Activated CD8-positive, alpha-beta T cell treated with anti-CD3 and anti-CD28 coated beads for 36 hours (primary cell): ENCODE measurements at regions not wholly inside any gene's neighbourhood (a gene's known extent, or its start where the extent isn't known, plus 50 kb on each side); places are given as distances from the start of the nearest gene placed in this dataset.

Experiments used
- ATAC-seq: fragments of 200-7000 bp; cut with Tn5 transposase; one replicate; pipeline ENCODE4 v1.10.0; 2021; ENCODE audit warnings: mild to moderate bottlenecking, moderate library complexity
- CTCF ChIA-PET: fragments of 350-600 bp; sonication (Branson Sonifier 250); formaldehyde crosslinking; loops from one replicate; lab custom pipeline; 2021; ENCODE audit warnings: antibody characterized with exemption; lab: Charles Lee
- POLR2A ChIA-PET: fragments of 350-600 bp; sonication (Branson Sonifier 250); formaldehyde crosslinking; loops from one replicate; lab custom pipeline; 2021; ENCODE audit warnings: antibody characterized with exemption; lab: Charles Lee
- DNase-seq: peaks from one replicate; pipeline ENCODE4 v3.0.0-alpha.2; 2020
- H3K27ac Mint-ChIP-seq: one replicate; pipeline ENCODE4 v1.8.0; 2021; ENCODE audit warnings: mild to moderate bottlenecking, mixed read lengths
- H3K27me3 Mint-ChIP-seq: one replicate; pipeline ENCODE4 v1.8.0; 2021; ENCODE audit warnings: mixed read lengths
- H3K36me3 Mint-ChIP-seq: one replicate; pipeline ENCODE4 v1.8.0; 2021; ENCODE audit warnings: low read depth, mixed read lengths
- H3K4me1 Mint-ChIP-seq: one replicate; pipeline ENCODE4 v1.8.0; 2021; ENCODE audit warnings: low read depth, mixed read lengths
- H3K4me3 Mint-ChIP-seq: one replicate; pipeline ENCODE4 v1.8.0; 2021; ENCODE audit warnings: mild to moderate bottlenecking, moderate library complexity, mixed read lengths
- H3K9me3 Mint-ChIP-seq: one replicate; pipeline ENCODE4 v1.8.0; 2021; ENCODE audit warnings: mixed read lengths
- intact Hi-C: fragments of 100-400 bp; cut with micrococcal nuclease; formaldehyde crosslinking; loops from one replicate; pipeline ENCODE4 v1.10.0; 2022
- TF ChIP-seq, protein P1 (sequence below): fragments of 200-600 bp; IDR thresholded peaks from one replicate; pipeline ENCODE4 v1.8.0; 2022; ENCODE audit warnings: antibody characterized with exemption, mild to moderate bottlenecking

DNA sequence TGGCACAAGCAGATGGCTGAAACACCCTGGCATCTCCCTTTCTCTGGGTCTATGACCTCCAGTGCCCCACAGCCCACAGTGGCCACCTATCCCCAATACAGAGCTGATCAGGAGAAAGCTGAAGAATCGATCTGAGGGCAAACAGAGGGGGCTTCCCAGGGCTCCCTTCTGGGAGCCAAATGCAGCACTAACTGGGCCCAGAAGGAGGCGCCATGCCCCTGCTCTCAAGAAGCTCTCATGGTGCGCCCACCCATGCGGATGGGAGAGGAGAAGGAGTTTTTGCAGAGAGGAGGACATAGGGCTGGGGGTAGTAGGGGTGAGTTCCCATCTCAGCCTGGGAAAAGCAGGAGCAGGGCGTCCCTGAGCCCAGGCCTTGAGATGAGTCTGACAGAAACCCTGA lies 787.3 kb upstream of the RAB6C start:
- no peaks in the 10 kb centered on the region for H3K4me1 Mint-ChIP-seq
- ChIA-PET CTCF (no interaction called here), POLR2A (no interaction called here)
- no peak overlapping the region for H3K4me3 Mint-ChIP-seq
- peaks cover 3% of the 10 kb centered on the region for H3K27me3 Mint-ChIP-seq
- intact Hi-C loops = no loop called here
- TF ChIP-seq, protein P1, sequence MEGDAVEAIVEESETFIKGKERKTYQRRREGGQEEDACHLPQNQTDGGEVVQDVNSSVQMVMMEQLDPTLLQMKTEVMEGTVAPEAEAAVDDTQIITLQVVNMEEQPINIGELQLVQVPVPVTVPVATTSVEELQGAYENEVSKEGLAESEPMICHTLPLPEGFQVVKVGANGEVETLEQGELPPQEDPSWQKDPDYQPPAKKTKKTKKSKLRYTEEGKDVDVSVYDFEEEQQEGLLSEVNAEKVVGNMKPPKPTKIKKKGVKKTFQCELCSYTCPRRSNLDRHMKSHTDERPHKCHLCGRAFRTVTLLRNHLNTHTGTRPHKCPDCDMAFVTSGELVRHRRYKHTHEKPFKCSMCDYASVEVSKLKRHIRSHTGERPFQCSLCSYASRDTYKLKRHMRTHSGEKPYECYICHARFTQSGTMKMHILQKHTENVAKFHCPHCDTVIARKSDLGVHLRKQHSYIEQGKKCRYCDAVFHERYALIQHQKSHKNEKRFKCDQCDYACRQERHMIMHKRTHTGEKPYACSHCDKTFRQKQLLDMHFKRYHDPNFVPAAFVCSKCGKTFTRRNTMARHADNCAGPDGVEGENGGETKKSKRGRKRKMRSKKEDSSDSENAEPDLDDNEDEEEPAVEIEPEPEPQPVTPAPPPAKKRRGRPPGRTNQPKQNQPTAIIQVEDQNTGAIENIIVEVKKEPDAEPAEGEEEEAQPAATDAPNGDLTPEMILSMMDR = no peak
- ATAC-seq (no peak), DNase-seq (peak; percentile 11)
- H3K36me3 Mint-ChIP-seq = no peaks in the 10 kb centered on the region
- H3K27ac Mint-ChIP-seq = no peak overlapping the region
- no peaks in the 10 kb centered on the region for H3K9me3 Mint-ChIP-seq

DNA sequence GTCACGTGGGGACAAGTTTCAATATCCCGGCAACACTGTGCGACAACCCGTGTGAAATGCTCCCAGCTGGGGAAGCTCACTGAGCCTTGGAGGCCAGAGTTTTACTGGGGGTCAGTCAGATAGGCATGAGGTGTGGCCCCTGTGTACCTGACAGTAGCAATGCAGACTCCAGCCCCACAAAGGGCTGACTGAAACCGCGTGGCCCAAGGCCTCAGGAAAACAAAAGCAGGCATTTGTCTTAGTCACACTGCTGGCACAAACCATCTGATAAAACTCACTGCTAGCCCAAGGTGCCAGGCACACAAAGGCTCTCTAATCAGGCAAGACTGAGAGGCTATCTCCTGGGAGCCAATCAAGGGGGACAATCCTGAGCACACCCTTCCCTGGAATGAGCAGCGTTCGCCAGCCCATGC lies 786.6 kb upstream of the RAB6C start:
- no peak overlapping the region for H3K4me3 Mint-ChIP-seq
- H3K9me3 Mint-ChIP-seq = no peaks in the 10 kb centered on the region
- DNase-seq = no peak
- H3K4me1 Mint-ChIP-seq = no peaks in the 10 kb centered on the region
- POLR2A ChIA-PET = no interaction called here
- H3K36me3 Mint-ChIP-seq = no peaks in the 10 kb centered on the region
- peaks cover 3% of the 10 kb centered on the region for H3K27me3 Mint-ChIP-seq
- CTCF ChIA-PET = no interaction called here
- intact Hi-C loops = no loop called here
- ATAC-seq = no peak
- no peak overlapping the region for H3K27ac Mint-ChIP-seq
- TF ChIP-seq, protein P1 = no peak

DNA sequence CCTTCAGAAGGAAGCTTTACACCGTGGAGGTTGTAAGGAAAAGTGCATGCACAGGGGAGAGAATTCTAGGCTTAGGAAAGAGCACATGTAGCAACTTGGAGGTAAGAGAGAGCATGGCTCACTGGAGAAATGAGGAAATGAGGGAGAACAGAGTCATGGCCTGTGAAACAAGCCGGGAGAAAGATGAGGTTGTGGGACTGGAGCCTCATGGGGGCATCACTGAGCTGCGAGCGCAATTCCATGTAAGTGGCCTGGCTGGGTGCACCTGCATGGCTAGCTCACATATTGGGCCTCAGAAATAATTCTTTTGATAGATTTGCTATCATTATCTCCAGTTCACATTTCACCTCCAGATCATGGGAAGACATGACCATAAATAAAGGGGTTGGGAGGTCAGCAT lies 785.5 kb upstream of the RAB6C start:
- H3K4me1 Mint-ChIP-seq = no peaks in the 10 kb centered on the region
- no peaks in the 10 kb centered on the region for H3K36me3 Mint-ChIP-seq
- H3K4me3 Mint-ChIP-seq = no peak overlapping the region
- ChIA-PET POLR2A (no interaction called here), CTCF (no interaction called here)
- intact Hi-C loops = no loop called here
- no peaks in the 10 kb centered on the region for H3K27me3 Mint-ChIP-seq
- TF ChIP-seq, protein P1 = no peak
- H3K9me3 Mint-ChIP-seq = no peaks in the 10 kb centered on the region
- DNase-seq = peak; percentile 3
- ATAC-seq = no peak
- H3K27ac Mint-ChIP-seq = no peak overlapping the region

DNA sequence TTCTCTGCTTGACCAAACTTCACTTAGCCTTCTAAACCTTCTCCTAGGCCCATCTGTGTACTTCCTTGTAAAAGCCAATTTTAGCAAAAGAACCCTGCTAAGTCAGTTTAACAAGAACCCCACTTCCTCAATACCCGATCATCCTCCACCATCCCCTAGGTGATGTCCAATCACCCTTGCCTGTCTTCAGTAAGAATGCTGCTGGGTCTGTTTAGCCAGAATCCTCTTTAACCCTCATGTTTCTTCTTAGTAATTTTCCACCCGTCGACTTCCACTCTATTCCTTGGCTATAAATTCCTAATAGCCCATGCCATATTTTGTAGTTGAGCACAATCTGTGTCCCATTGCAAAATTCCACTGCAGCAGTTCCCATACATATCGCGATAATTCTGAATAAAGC lies 780.0 kb upstream of the RAB6C start:
- H3K27ac Mint-ChIP-seq = no peak overlapping the region
- CTCF ChIA-PET = interaction anchor here (0.9 kb wide), 1 partner anchor 98 kb away, joined by 3 read pairs; no protein-coding TSS in a partner anchor
- POLR2A ChIA-PET = no interaction called here
- TF ChIP-seq, protein P1 = no peak
- ATAC-seq (no peak), DNase-seq (no peak)
- no peaks in the 10 kb centered on the region for H3K36me3 Mint-ChIP-seq
- H3K4me1 Mint-ChIP-seq = no peaks in the 10 kb centered on the region
- H3K27me3 Mint-ChIP-seq = no peaks in the 10 kb centered on the region
- no peaks in the 10 kb centered on the region for H3K9me3 Mint-ChIP-seq
- no peak overlapping the region for H3K4me3 Mint-ChIP-seq
- intact Hi-C loops = no loop called here

DNA sequence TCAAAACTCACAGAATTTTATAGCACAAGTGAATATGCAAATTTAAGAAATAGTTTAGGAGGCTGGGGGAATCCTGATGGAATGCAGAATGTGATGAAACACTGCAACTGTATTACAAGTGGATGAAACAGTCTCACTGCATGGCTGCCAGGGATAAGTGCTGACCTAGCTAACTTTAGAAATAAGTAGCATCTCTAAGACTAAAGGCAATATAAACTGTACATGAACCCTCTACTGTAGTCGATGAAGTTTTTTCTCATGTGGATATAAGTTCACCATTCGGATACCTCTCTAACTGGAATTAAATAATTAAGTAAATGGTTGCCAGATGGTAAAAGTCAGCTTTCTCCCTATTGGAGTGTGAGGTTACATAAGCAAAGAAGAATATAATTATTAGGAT lies 777.8 kb upstream of the RAB6C start:
- TF ChIP-seq, protein P1 = no peak
- Mint-ChIP-seq H3K27ac (no peak overlapping the region), H3K27me3 (no peaks in the 10 kb centered on the region), H3K4me3 (no peak overlapping the region), H3K36me3 (no peaks in the 10 kb centered on the region), H3K9me3 (peaks cover 1% of the 10 kb centered on the region), H3K4me1 (no peaks in the 10 kb centered on the region)
- DNase-seq = no peak
- ChIA-PET CTCF (no interaction called here), POLR2A (no interaction called here)
- ATAC-seq = no peak
- intact Hi-C loops = no loop called here
